ENCODE measurements at regions not wholly inside any gene's neighbourhood (a gene's known extent, or its start where the extent isn't known, plus 50 kb on each side); places are given as distances from the start of the nearest gene placed in this dataset.

- TF ChIP-seq, protein P1, sequence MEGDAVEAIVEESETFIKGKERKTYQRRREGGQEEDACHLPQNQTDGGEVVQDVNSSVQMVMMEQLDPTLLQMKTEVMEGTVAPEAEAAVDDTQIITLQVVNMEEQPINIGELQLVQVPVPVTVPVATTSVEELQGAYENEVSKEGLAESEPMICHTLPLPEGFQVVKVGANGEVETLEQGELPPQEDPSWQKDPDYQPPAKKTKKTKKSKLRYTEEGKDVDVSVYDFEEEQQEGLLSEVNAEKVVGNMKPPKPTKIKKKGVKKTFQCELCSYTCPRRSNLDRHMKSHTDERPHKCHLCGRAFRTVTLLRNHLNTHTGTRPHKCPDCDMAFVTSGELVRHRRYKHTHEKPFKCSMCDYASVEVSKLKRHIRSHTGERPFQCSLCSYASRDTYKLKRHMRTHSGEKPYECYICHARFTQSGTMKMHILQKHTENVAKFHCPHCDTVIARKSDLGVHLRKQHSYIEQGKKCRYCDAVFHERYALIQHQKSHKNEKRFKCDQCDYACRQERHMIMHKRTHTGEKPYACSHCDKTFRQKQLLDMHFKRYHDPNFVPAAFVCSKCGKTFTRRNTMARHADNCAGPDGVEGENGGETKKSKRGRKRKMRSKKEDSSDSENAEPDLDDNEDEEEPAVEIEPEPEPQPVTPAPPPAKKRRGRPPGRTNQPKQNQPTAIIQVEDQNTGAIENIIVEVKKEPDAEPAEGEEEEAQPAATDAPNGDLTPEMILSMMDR (IDR thresholded peaks at IDR 0.05), result no peak
- TF ChIP-seq POLR2AphosphoS5 (IDR thresholded peaks at IDR 0.05), result no peak
These were observed 76.5 kb downstream of the C1D start for GRCh38 chr2:67986258-67986657.
